HL-60 (cell line): ENCODE measurements at regions not wholly inside any gene's neighbourhood (a gene's known extent, or its start where the extent isn't known, plus 50 kb on each side); places are given as distances from the start of the nearest gene placed in this dataset.

Experiments
- POLR2AphosphoS5 ChIP-seq: IDR thresholded peaks from 2 replicates; pipeline ENCODE4 v1.6.1; 2012; ENCODE audit warnings: low read depth
- TF ChIP-seq, protein P1 (sequence below): IDR thresholded peaks from one replicate; pipeline ENCODE4 v1.5.1; 2011; ENCODE audit warnings: low read length, control low read depth, inconsistent platforms; ENCODE audit not compliant: insufficient read depth
- TF ChIP-seq, protein P2 (sequence below): IDR thresholded peaks from 2 replicates; pipeline ENCODE4 v1.6.1; 2012; ENCODE audit warnings: low read depth; ENCODE audit not compliant: insufficient replicate concordance

GRCh38 chr4:71240094-71240493, 98.7 kb upstream of the SLC4A4 start:
- TF ChIP-seq, protein P1, sequence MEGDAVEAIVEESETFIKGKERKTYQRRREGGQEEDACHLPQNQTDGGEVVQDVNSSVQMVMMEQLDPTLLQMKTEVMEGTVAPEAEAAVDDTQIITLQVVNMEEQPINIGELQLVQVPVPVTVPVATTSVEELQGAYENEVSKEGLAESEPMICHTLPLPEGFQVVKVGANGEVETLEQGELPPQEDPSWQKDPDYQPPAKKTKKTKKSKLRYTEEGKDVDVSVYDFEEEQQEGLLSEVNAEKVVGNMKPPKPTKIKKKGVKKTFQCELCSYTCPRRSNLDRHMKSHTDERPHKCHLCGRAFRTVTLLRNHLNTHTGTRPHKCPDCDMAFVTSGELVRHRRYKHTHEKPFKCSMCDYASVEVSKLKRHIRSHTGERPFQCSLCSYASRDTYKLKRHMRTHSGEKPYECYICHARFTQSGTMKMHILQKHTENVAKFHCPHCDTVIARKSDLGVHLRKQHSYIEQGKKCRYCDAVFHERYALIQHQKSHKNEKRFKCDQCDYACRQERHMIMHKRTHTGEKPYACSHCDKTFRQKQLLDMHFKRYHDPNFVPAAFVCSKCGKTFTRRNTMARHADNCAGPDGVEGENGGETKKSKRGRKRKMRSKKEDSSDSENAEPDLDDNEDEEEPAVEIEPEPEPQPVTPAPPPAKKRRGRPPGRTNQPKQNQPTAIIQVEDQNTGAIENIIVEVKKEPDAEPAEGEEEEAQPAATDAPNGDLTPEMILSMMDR = no peak
- TF ChIP-seq POLR2AphosphoS5 = no peak
- TF ChIP-seq, protein P2, sequence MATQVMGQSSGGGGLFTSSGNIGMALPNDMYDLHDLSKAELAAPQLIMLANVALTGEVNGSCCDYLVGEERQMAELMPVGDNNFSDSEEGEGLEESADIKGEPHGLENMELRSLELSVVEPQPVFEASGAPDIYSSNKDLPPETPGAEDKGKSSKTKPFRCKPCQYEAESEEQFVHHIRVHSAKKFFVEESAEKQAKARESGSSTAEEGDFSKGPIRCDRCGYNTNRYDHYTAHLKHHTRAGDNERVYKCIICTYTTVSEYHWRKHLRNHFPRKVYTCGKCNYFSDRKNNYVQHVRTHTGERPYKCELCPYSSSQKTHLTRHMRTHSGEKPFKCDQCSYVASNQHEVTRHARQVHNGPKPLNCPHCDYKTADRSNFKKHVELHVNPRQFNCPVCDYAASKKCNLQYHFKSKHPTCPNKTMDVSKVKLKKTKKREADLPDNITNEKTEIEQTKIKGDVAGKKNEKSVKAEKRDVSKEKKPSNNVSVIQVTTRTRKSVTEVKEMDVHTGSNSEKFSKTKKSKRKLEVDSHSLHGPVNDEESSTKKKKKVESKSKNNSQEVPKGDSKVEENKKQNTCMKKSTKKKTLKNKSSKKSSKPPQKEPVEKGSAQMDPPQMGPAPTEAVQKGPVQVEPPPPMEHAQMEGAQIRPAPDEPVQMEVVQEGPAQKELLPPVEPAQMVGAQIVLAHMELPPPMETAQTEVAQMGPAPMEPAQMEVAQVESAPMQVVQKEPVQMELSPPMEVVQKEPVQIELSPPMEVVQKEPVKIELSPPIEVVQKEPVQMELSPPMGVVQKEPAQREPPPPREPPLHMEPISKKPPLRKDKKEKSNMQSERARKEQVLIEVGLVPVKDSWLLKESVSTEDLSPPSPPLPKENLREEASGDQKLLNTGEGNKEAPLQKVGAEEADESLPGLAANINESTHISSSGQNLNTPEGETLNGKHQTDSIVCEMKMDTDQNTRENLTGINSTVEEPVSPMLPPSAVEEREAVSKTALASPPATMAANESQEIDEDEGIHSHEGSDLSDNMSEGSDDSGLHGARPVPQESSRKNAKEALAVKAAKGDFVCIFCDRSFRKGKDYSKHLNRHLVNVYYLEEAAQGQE = no peak
